HEK293 (cell line): ENCODE measurements at regions not wholly inside any gene's neighbourhood (a gene's known extent, or its start where the extent isn't known, plus 50 kb on each side); places are given as distances from the start of the nearest gene placed in this dataset.
A peak's percentile ranks its signal among the peaks of the same experiment; 100 is the strongest.

Source experiments
- CTCF ChIA-PET: fragments of 350-600 bp; formaldehyde crosslinking; extraction: SDS; loops from one replicate; lab custom pipeline; 2021; ENCODE audit warnings: antibody characterized with exemption; lab: Yijun Ruan, JAX
- POLR2A ChIA-PET: fragments of 300-600 bp; formaldehyde crosslinking; extraction: SDS; loops from one replicate; lab custom pipeline; 2020; ENCODE audit warnings: antibody characterized with exemption, inconsistent platforms; lab: Yijun Ruan, JAX
- H3K27ac ChIP-seq: fragments of 200-500 bp; sonication (Bioruptor generic); 2 replicates; pipeline ENCODE4 v1.5.1; 2014; ENCODE audit warnings: low read depth, low read length, control low read depth, inconsistent platforms; ENCODE audit errors: extremely low read depth
- H3K36me3 ChIP-seq, 2 experiments: fragments of 200-500 bp in 1 of 2; sonication (Bioruptor generic) in 1 of 2; 1 replicate in 1 of 2; 2 replicates in 1 of 2; pipeline ENCODE4 v1.5.1; 2014 to 2017; ENCODE audit warnings: inconsistent platforms in 2 of 2, low read length in 2 of 2; ENCODE audit not compliant: control insufficient read depth in 2 of 2, insufficient read depth in 1 of 2
- H3K4me1 ChIP-seq: fragments of 200-500 bp; sonication (Bioruptor generic); 2 replicates; pipeline ENCODE4 v1.5.1; 2014; ENCODE audit warnings: mild to moderate bottlenecking, low read length, inconsistent platforms; ENCODE audit not compliant: control insufficient read depth, insufficient read depth
- H3K4me3 ChIP-seq: 2 replicates; pipeline ENCODE4 v1.5.1; 2011; ENCODE audit warnings: low read depth, mild to moderate bottlenecking, control low read depth, low read length, moderate library complexity
- H3K9me3 ChIP-seq: fragments of 200-500 bp; sonication (Bioruptor generic); 2 replicates; pipeline ENCODE4 v1.5.1; 2014; ENCODE audit warnings: low read depth, low read length, inconsistent platforms; ENCODE audit not compliant: control insufficient read depth, insufficient read depth
- FEZF1 ChIP-seq: fragments of 450-650 bp; formaldehyde crosslinking; IDR thresholded peaks from 2 replicates; pipeline ENCODE4 v1.5.1; 2016; ENCODE audit warnings: missing biosample characterization, missing genetic modification characterization
- GLI2 ChIP-seq: fragments of 450-650 bp; formaldehyde crosslinking; IDR thresholded peaks from 2 replicates; pipeline ENCODE4; 2017; ENCODE audit warnings: missing biosample characterization, missing genetic modification characterization, low read depth, borderline replicate concordance
- HOXA7 ChIP-seq: sonication (generic); formaldehyde crosslinking; IDR thresholded peaks from 2 replicates; pipeline ENCODE4 v1.8.1; 2022; ENCODE audit warnings: missing genetic modification reagents, borderline replicate concordance
- KLF10 ChIP-seq: fragments of 450-650 bp; IDR thresholded peaks from 2 replicates; pipeline ENCODE4 v1.5.1; 2018; ENCODE audit warnings: missing biosample characterization, mild to moderate bottlenecking, missing genetic modification characterization
- KLF7 ChIP-seq: fragments of 450-650 bp; formaldehyde crosslinking; IDR thresholded peaks from 2 replicates; pipeline ENCODE4 v1.5.1; 2016; ENCODE audit warnings: missing biosample characterization, missing genetic modification characterization, borderline replicate concordance
- OSR2 ChIP-seq: fragments of 450-650 bp; formaldehyde crosslinking; IDR thresholded peaks from 2 replicates; pipeline ENCODE4 v1.5.1; 2016; ENCODE audit warnings: missing biosample characterization, missing genetic modification characterization
- SP2 ChIP-seq: fragments of 450-650 bp; formaldehyde crosslinking; IDR thresholded peaks from 2 replicates; pipeline ENCODE4 v1.5.1; 2016; ENCODE audit warnings: missing biosample characterization, missing genetic modification characterization
- SP7 ChIP-seq: fragments of 450-650 bp; formaldehyde crosslinking; IDR thresholded peaks from 2 replicates; pipeline ENCODE4 v1.5.1; 2016; ENCODE audit warnings: missing biosample characterization, missing genetic modification characterization
- ZBTB8A ChIP-seq: fragments of 450-650 bp; formaldehyde crosslinking; IDR thresholded peaks from 2 replicates; pipeline ENCODE4 v1.5.1; 2016; ENCODE audit warnings: missing biosample characterization, missing genetic modification characterization
- ZIC2 ChIP-seq: fragments of 450-650 bp; formaldehyde crosslinking; IDR thresholded peaks from 2 replicates; pipeline ENCODE4 v1.5.1; 2016; ENCODE audit warnings: missing biosample characterization, missing genetic modification characterization
- ZNF10 ChIP-seq: fragments of 450-650 bp; formaldehyde crosslinking; IDR thresholded peaks from 2 replicates; pipeline ENCODE4 v1.5.1; 2017; ENCODE audit warnings: missing biosample characterization, missing genetic modification characterization
- ZNF140 ChIP-seq: fragments of 450-650 bp; formaldehyde crosslinking; IDR thresholded peaks from 2 replicates; pipeline ENCODE4 v1.5.1; 2016; ENCODE audit warnings: missing biosample characterization, missing genetic modification characterization
- ZNF223 ChIP-seq: fragments of 450-650 bp; formaldehyde crosslinking; IDR thresholded peaks from 2 replicates; pipeline ENCODE4 v1.5.1; 2016; ENCODE audit warnings: missing biosample characterization, missing genetic modification characterization
- ZNF23 ChIP-seq: fragments of 450-650 bp; formaldehyde crosslinking; IDR thresholded peaks from 2 replicates; pipeline ENCODE4 v1.5.1; 2016; ENCODE audit warnings: missing biosample characterization, missing genetic modification characterization, borderline replicate concordance
- ZNF416 ChIP-seq: fragments of 450-650 bp; formaldehyde crosslinking; IDR thresholded peaks from 2 replicates; pipeline ENCODE4 v1.5.1; 2016; ENCODE audit warnings: missing biosample characterization, missing genetic modification characterization
- ZNF660 ChIP-seq: fragments of 450-650 bp; IDR thresholded peaks from 2 replicates; pipeline ENCODE4 v1.5.1; 2018; ENCODE audit warnings: missing biosample characterization, mild to moderate bottlenecking, missing genetic modification characterization
- ZNF670 ChIP-seq: fragments of 450-650 bp; formaldehyde crosslinking; IDR thresholded peaks from 2 replicates; pipeline ENCODE4 v1.5.1; 2016; ENCODE audit warnings: missing biosample characterization, missing genetic modification characterization, low read depth
- ZNF843 ChIP-seq: fragments of 450-650 bp; formaldehyde crosslinking; IDR thresholded peaks from 2 replicates; pipeline ENCODE4 v1.5.1; 2016; ENCODE audit warnings: missing biosample characterization, missing genetic modification characterization
- TF ChIP-seq, protein P1 (sequence below): fragments of 450-650 bp; formaldehyde crosslinking; IDR thresholded peaks from 2 replicates; pipeline ENCODE4 v1.5.1; 2017; ENCODE audit warnings: missing biosample characterization, missing genetic modification characterization
- TF ChIP-seq, protein P2 (sequence below): fragments of 450-650 bp; formaldehyde crosslinking; IDR thresholded peaks from 2 replicates; pipeline ENCODE4 v1.5.1; 2016; ENCODE audit warnings: missing biosample characterization, missing genetic modification characterization, low read depth
- TF ChIP-seq, protein P3 (sequence below): fragments of 450-650 bp; formaldehyde crosslinking; IDR thresholded peaks from 2 replicates; pipeline ENCODE4 v1.5.1; 2016; ENCODE audit warnings: missing biosample characterization, missing genetic modification characterization
- TF ChIP-seq, protein P4 (sequence below): fragments of 450-650 bp; IDR thresholded peaks from 2 replicates; pipeline ENCODE4 v1.5.1; 2018; ENCODE audit warnings: missing biosample characterization, mild to moderate bottlenecking, missing genetic modification characterization
- TF ChIP-seq, protein P5 (sequence below): fragments of 450-650 bp; formaldehyde crosslinking; IDR thresholded peaks from 2 replicates; pipeline ENCODE4 v1.5.0; 2017; ENCODE audit warnings: missing biosample characterization, missing genetic modification characterization, borderline replicate concordance
- TF ChIP-seq, protein P6 (sequence below): fragments of 450-650 bp; formaldehyde crosslinking; IDR thresholded peaks from 2 replicates; pipeline ENCODE4 v1.5.1; 2017; ENCODE audit warnings: missing biosample characterization, missing genetic modification characterization

DNA sequence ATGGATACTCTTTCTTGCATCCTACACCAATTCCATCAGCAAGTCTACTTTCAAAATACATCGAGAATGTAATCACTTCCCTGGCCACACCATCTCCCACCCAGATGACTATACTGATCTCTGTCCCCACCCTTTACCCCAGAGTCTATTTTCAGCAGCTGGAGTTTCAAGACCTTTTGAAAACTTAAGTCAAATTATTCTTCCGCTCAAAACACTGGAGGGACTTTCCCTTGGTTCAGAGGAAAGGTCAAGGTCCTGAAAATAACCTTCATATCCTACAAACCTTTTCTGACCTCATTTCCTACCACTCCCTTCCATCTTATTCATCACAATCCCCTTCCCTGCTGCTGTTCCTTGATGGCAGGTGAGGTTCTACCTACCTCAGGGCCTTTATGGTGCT, 58.8 kb upstream of the LYPD6 start:
- Histone ChIP-seq H3K9me3 (no peaks in the 10 kb centered on the region), H3K4me1 (no peaks in the 10 kb centered on the region), H3K27ac (no peak overlapping the region), H3K4me3 (no peak overlapping the region), H3K36me3 (no peaks in the 10 kb centered on the region)
- ChIA-PET CTCF (no interaction called here), POLR2A (interaction anchor here (0.8 kb wide), 1 partner anchor 59 kb away, joined by 3 read pairs; no protein-coding TSS in a partner anchor)
- TF ChIP-seq ZNF660 (tag by site-specific recombination) (no peak), ZNF416 (tag by site-specific recombination) (no peak), SP2 (no peak), ZIC2 (tag by site-specific recombination) (no peak), OSR2 (no peak), SP7 (tag by site-specific recombination) (no peak), ZBTB8A (tag by site-specific recombination) (no peak), HOXA7 (CRISPR knock-in tag) (no peak), GLI2 (tag by site-specific recombination) (no peak), ZNF843 (tag by site-specific recombination) (no peak)
- TF ChIP-seq, protein P1, sequence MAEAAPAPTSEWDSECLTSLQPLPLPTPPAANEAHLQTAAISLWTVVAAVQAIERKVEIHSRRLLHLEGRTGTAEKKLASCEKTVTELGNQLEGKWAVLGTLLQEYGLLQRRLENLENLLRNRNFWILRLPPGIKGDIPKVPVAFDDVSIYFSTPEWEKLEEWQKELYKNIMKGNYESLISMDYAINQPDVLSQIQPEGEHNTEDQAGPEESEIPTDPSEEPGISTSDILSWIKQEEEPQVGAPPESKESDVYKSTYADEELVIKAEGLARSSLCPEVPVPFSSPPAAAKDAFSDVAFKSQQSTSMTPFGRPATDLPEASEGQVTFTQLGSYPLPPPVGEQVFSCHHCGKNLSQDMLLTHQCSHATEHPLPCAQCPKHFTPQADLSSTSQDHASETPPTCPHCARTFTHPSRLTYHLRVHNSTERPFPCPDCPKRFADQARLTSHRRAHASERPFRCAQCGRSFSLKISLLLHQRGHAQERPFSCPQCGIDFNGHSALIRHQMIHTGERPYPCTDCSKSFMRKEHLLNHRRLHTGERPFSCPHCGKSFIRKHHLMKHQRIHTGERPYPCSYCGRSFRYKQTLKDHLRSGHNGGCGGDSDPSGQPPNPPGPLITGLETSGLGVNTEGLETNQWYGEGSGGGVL (tag by site-specific recombination): no peak
- TF ChIP-seq, protein P2, sequence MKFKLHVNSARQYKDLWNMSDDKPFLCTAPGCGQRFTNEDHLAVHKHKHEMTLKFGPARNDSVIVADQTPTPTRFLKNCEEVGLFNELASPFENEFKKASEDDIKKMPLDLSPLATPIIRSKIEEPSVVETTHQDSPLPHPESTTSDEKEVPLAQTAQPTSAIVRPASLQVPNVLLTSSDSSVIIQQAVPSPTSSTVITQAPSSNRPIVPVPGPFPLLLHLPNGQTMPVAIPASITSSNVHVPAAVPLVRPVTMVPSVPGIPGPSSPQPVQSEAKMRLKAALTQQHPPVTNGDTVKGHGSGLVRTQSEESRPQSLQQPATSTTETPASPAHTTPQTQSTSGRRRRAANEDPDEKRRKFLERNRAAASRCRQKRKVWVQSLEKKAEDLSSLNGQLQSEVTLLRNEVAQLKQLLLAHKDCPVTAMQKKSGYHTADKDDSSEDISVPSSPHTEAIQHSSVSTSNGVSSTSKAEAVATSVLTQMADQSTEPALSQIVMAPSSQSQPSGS (tag by site-specific recombination): no peak
- TF ChIP-seq, protein P3, sequence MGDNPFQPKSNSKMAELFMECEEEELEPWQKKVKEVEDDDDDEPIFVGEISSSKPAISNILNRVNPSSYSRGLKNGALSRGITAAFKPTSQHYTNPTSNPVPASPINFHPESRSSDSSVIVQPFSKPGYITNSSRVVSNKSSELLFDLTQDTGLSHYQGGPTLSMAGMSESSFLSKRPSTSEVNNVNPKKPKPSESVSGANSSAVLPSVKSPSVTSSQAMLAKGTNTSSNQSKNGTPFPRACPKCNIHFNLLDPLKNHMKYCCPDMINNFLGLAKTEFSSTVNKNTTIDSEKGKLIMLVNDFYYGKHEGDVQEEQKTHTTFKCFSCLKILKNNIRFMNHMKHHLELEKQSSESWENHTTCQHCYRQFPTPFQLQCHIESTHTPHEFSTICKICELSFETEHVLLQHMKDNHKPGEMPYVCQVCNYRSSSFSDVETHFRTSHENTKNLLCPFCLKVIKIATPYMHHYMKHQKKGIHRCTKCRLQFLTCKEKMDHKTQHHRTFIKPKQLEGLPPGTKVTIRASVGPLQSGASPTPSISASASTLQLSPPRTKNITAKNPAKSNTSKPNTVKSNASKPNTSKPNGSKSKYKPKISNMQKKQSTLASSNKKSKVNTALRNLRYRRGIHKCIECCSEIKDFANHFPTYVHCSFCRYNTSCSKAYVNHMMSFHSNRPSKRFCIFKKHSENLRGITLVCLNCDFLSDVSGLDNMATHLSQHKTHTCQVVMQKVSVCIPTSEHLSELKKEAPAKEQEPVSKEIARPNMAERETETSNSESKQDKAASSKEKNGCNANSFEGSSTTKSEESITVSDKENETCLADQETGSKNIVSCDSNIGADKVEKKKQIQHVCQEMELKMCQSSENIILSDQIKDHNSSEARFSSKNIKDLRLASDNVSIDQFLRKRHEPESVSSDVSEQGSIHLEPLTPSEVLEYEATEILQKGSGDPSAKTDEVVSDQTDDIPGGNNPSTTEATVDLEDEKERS: no peak

DNA sequence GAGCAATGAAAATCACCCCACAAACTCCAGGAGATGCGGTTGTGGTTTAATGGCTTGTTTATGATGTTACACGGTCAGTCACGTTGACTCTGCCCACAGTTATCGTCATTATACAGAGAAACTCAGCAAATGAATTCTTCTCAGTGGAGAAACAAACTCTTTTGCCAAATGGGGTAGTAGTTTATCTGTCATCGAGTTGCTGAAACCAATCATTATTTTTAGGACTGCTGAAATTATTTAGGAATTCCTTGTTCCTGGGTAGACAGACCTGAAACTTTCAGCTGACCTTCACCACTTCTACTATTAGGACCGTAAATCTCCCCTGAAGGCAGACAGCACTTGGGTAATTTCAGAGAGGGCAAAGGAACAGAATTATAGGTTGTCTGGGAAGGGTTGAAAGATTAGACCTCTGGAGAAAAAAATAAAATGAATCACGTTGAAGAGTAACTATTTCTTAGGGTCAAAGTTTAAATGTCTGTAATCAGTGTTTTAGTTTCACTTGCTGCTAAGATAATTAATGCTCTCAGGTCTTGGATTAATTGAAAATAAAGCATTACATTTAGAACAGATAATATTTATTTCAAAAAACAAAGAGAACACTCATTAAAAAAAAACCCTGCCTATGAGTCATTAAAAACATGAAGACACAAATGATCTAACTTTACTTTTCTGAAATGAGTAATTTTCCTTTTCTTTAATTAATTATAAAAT, 52.1 kb upstream of the LYPD6 start:
- no peaks in the 10 kb centered on the region for H3K36me3 ChIP-seq
- ChIA-PET CTCF (interaction anchor here (0.7 kb wide), 1 partner anchor 18 kb away, joined by 3 read pairs; no protein-coding TSS in a partner anchor), POLR2A (no interaction called here)
- H3K9me3 ChIP-seq: no peaks in the 10 kb centered on the region
- H3K27ac ChIP-seq: no peak overlapping the region
- H3K4me3 ChIP-seq: no peak overlapping the region
- H3K4me1 ChIP-seq: peaks cover 4% of the 10 kb centered on the region; the same call in 1 of the 2 replicates
- TF ChIP-seq, protein P4, sequence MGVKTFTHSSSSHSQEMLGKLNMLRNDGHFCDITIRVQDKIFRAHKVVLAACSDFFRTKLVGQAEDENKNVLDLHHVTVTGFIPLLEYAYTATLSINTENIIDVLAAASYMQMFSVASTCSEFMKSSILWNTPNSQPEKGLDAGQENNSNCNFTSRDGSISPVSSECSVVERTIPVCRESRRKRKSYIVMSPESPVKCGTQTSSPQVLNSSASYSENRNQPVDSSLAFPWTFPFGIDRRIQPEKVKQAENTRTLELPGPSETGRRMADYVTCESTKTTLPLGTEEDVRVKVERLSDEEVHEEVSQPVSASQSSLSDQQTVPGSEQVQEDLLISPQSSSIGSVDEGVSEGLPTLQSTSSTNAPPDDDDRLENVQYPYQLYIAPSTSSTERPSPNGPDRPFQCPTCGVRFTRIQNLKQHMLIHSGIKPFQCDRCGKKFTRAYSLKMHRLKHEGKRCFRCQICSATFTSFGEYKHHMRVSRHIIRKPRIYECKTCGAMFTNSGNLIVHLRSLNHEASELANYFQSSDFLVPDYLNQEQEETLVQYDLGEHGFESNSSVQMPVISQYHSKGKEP: no peak
- TF ChIP-seq, protein P5, sequence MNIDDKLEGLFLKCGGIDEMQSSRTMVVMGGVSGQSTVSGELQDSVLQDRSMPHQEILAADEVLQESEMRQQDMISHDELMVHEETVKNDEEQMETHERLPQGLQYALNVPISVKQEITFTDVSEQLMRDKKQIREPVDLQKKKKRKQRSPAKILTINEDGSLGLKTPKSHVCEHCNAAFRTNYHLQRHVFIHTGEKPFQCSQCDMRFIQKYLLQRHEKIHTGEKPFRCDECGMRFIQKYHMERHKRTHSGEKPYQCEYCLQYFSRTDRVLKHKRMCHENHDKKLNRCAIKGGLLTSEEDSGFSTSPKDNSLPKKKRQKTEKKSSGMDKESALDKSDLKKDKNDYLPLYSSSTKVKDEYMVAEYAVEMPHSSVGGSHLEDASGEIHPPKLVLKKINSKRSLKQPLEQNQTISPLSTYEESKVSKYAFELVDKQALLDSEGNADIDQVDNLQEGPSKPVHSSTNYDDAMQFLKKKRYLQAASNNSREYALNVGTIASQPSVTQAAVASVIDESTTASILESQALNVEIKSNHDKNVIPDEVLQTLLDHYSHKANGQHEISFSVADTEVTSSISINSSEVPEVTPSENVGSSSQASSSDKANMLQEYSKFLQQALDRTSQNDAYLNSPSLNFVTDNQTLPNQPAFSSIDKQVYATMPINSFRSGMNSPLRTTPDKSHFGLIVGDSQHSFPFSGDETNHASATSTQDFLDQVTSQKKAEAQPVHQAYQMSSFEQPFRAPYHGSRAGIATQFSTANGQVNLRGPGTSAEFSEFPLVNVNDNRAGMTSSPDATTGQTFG (tag by site-specific recombination): no peak
- TF ChIP-seq ZNF23 (tag by site-specific recombination) (no peak), ZNF223 (tag by site-specific recombination) (no peak), KLF7 (tag by site-specific recombination) (no peak), ZNF670 (no peak), FEZF1 (tag by site-specific recombination) (peak; percentile 84), KLF10 (tag by site-specific recombination) (no peak), ZNF10 (tag by site-specific recombination) (no peak), ZNF140 (tag by site-specific recombination) (no peak)
- TF ChIP-seq, protein P6, sequence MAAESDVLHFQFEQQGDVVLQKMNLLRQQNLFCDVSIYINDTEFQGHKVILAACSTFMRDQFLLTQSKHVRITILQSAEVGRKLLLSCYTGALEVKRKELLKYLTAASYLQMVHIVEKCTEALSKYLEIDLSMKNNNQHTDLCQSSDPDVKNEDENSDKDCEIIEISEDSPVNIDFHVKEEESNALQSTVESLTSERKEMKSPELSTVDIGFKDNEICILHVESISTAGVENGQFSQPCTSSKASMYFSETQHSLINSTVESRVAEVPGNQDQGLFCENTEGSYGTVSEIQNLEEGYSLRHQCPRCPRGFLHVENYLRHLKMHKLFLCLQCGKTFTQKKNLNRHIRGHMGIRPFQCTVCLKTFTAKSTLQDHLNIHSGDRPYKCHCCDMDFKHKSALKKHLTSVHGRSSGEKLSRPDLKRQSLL (tag by site-specific recombination): no peak
